Suppressor macrophage treated with lipopolysaccharide for 1 hour (primary cell): ENCODE measurements at regions not wholly inside any gene's neighbourhood (a gene's known extent, or its start where the extent isn't known, plus 50 kb on each side); places are given as distances from the start of the nearest gene placed in this dataset.
A peak's percentile ranks its signal among the peaks of the same experiment; 100 is the strongest.

Experiments used
- DNase-seq, 3 donors: peaks; one replicate each; pipeline ENCODE4 v3.0.0-alpha.2; 2020 to 2022

- DNase-seq, result no peak
Observed at GRCh38 chr10:33732161-33732680, 397.8 kb upstream of the NRP1 start.

- no peak for DNase-seq
Observed at GRCh38 chr10:33731322-33731721, 396.9 kb upstream of the NRP1 start.

GRCh38 chr10:33725430-33725829 is 391.0 kb upstream of the NRP1 start:
- no peak for DNase-seq

GRCh38 chr10:33723181-33723580 is 388.7 kb upstream of the NRP1 start:
- DNase-seq, result no peak

GRCh38 chr10:33722067-33722466 is 387.6 kb upstream of the NRP1 start:
- DNase-seq, result no peak

- no peak for DNase-seq
Observed at GRCh38 chr10:33721509-33721908, 387.0 kb upstream of the NRP1 start.

GRCh38 chr10:33720161-33720560 is 385.7 kb upstream of the NRP1 start:
- no peak for DNase-seq

GRCh38 chr10:33719005-33719703 is 384.7 kb upstream of the NRP1 start:
- no peak for DNase-seq

GRCh38 chr10:33716501-33717267 is 382.2 kb upstream of the NRP1 start:
- no peak for DNase-seq

GRCh38 chr10:33715303-33715975 is 381.0 kb upstream of the NRP1 start:
- no peak for DNase-seq

GRCh38 chr10:33712825-33713224 is 378.4 kb upstream of the NRP1 start:
- DNase-seq, result no peak

GRCh38 chr10:33710006-33710405 is 375.5 kb upstream of the NRP1 start:
- no peak for DNase-seq

- no peak for DNase-seq
Observed at GRCh38 chr10:33709008-33709753, 374.7 kb upstream of the NRP1 start.

- no peak for DNase-seq
Observed at GRCh38 chr10:33708561-33708960, 374.1 kb upstream of the NRP1 start.

- no peak for DNase-seq
Observed at GRCh38 chr10:33706746-33707145, 372.3 kb upstream of the NRP1 start.

- no peak for DNase-seq
Observed at GRCh38 chr10:33706191-33706590, 371.7 kb upstream of the NRP1 start.

- DNase-seq, result no peak
Observed at GRCh38 chr10:33704214-33704830, 369.9 kb upstream of the NRP1 start.

- DNase-seq, result peak; percentile 43 to 61 (median 44)
Observed at GRCh38 chr10:33703501-33704213, 369.2 kb upstream of the NRP1 start.

- no peak for DNase-seq
Observed at GRCh38 chr10:33698033-33698432, 363.6 kb upstream of the NRP1 start.

GRCh38 chr10:33697016-33697415 is 362.5 kb upstream of the NRP1 start:
- DNase-seq, result peak in 2 of 3 donors; percentile 20 to 21

GRCh38 chr10:33695536-33695935 is 361.1 kb upstream of the NRP1 start:
- peak in 1 of 3 donors; percentile 8 for DNase-seq

- DNase-seq, result peak; percentile 23 to 46 (median 30)
Observed at GRCh38 chr10:33690536-33690935, 356.1 kb upstream of the NRP1 start.
